ENCODE measurements at regions not wholly inside any gene's neighbourhood (a gene's known extent, or its start where the extent isn't known, plus 50 kb on each side); places are given as distances from the start of the nearest gene placed in this dataset.

DNA sequence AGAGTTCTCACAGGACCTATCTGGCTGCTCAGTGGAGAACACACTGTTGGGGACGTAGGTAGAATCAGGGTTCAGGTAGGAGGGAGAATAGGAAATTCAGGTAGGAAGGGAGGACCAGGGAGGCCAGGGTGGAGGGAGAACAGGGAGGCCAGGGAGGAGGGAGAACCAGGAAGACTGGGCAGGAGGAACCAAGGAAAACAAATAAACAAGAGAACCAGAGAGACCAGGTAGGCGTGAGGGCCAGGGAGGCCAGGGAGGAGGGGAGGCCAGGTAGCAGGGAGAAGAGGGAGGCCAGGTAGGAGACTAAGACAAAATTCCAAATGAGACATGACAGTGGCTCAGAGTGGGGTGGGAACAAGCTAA lies 337.6 kb downstream of the EIPR1 start:
- no peak for TF ChIP-seq ZNF274 (IDR thresholded peaks at IDR 0.05; ENCODE audit: low read depth, low read length)
- TF ChIP-seq SUZ12 (IDR thresholded peaks at IDR 0.05; ENCODE audit: extremely low read depth, insufficient read depth, insufficient read length): no peak
- TF ChIP-seq YY1 (IDR thresholded peaks at IDR 0.05; ENCODE audit: insufficient read depth, insufficient read length): no peak

Measured in NT2/D1 (cell line).